ENCODE measurements at regions not wholly inside any gene's neighbourhood (a gene's known extent, or its start where the extent isn't known, plus 50 kb on each side); places are given as distances from the start of the nearest gene placed in this dataset.

GRCh38 chr20:18929800-18930199 is 116.2 kb downstream of the SCP2D1 start:
- H3K36me3 ChIP-seq (ENCODE audit: insufficient read depth, low read length), result no peaks in the 10 kb centered on the region
- no peaks in the 10 kb centered on the region for H3K9me3 ChIP-seq (ENCODE audit: low read length)
- no peaks in the 10 kb centered on the region for H3K9me2 ChIP-seq (ENCODE audit: insufficient read depth, low read length)
- H3K4me2 ChIP-seq (ENCODE audit: low read length), result no peak overlapping the region
- no peaks in the 10 kb centered on the region for H3K79me2 ChIP-seq (replicated peaks; ENCODE audit: insufficient read depth, low read length)
- no peak overlapping the region for H3K9ac ChIP-seq (ENCODE audit: low read length)
- H3K27ac ChIP-seq (ENCODE audit: low read length), result no peak overlapping the region
- H4K20me1 ChIP-seq (ENCODE audit: insufficient read depth), result no peaks in the 10 kb centered on the region
- H3K4me3 ChIP-seq (ENCODE audit: low read length), result no peak overlapping the region
- TF ChIP-seq SMC3 (conservative IDR thresholded peaks at IDR 0.05; ENCODE audit: poor library complexity), result no peak
- TF ChIP-seq EZH2 (IDR thresholded peaks at IDR 0.05; ENCODE audit: borderline replicate concordance, insufficient read depth, low read length, poor library complexity, severe bottlenecking), result no peak
- no peak for TF ChIP-seq EP300 (conservative IDR thresholded peaks at IDR 0.05; ENCODE audit: poor library complexity, severe bottlenecking)
- no peak for TF ChIP-seq CTCF (IDR thresholded peaks at IDR 0.05; ENCODE audit: poor library complexity, severe bottlenecking)
- no peak for TF ChIP-seq POLR2AphosphoS5 (IDR thresholded peaks at IDR 0.05)
- no peak for TF ChIP-seq TAF1 (IDR thresholded peaks at IDR 0.05; ENCODE audit: low read depth)
- TF ChIP-seq REST (IDR thresholded peaks at IDR 0.05; ENCODE audit: borderline replicate concordance), result no peak
- no peak for TF ChIP-seq RAD21 (conservative IDR thresholded peaks at IDR 0.05)
- TF ChIP-seq MXI1 (conservative IDR thresholded peaks at IDR 0.05; ENCODE audit: poor library complexity, severe bottlenecking), result no peak
- H2AFZ ChIP-seq (ENCODE audit: low read depth, low read length), result no peak overlapping the region
- no peaks in the 10 kb centered on the region for H3K27me3 ChIP-seq (ENCODE audit: insufficient read depth, low read depth, low read length)
- no peaks in the 10 kb centered on the region for H3F3A ChIP-seq (ENCODE audit: insufficient read depth, low read length, poor library complexity, severe bottlenecking)

GRCh38 chr20:18943542-18943941 is 130.0 kb downstream of the SCP2D1 start:
- H2AFZ ChIP-seq (ENCODE audit: low read depth, low read length), result no peak overlapping the region
- no peak overlapping the region for H3K9ac ChIP-seq (ENCODE audit: low read length)
- H3K9me2 ChIP-seq (ENCODE audit: insufficient read depth, low read length), result no peaks in the 10 kb centered on the region

More at GRCh38 chr20:18943542-18943941, 130.0 kb downstream of the SCP2D1 start:
- Histone ChIP-seq H3K4me2 (ENCODE audit: low read length) (no peak overlapping the region), H4K20me1 (ENCODE audit: insufficient read depth) (no peaks in the 10 kb centered on the region), H3K27ac (ENCODE audit: low read length) (no peak overlapping the region), H3K9me3 (ENCODE audit: low read length) (no peaks in the 10 kb centered on the region), H3K4me3 (ENCODE audit: low read length) (no peak overlapping the region), H3K36me3 (ENCODE audit: insufficient read depth, low read length) (no peaks in the 10 kb centered on the region), H3K27me3 (ENCODE audit: insufficient read depth, low read depth, low read length) (no peaks in the 10 kb centered on the region), H3F3A (ENCODE audit: insufficient read depth, low read length, poor library complexity, severe bottlenecking) (no peaks in the 10 kb centered on the region), H3K79me2 (replicated peaks; ENCODE audit: insufficient read depth, low read length) (no peaks in the 10 kb centered on the region)
- TF ChIP-seq RAD21 (conservative IDR thresholded peaks at IDR 0.05) (no peak), REST (IDR thresholded peaks at IDR 0.05; ENCODE audit: borderline replicate concordance) (no peak), SMC3 (conservative IDR thresholded peaks at IDR 0.05; ENCODE audit: poor library complexity) (no peak), CTCF (IDR thresholded peaks at IDR 0.05; ENCODE audit: poor library complexity, severe bottlenecking) (no peak), POLR2AphosphoS5 (IDR thresholded peaks at IDR 0.05) (no peak), MXI1 (conservative IDR thresholded peaks at IDR 0.05; ENCODE audit: poor library complexity, severe bottlenecking) (no peak), EZH2 (IDR thresholded peaks at IDR 0.05; ENCODE audit: borderline replicate concordance, insufficient read depth, low read length, poor library complexity, severe bottlenecking) (no peak)

Data from neural cell (in vitro differentiated cells).